Vagina (tissue), 2 donors: ENCODE measurements at regions not wholly inside any gene's neighbourhood (a gene's known extent, or its start where the extent isn't known, plus 50 kb on each side); places are given as distances from the start of the nearest gene placed in this dataset.

Experiments
- DNase-seq, 2 donors: peaks; one replicate each; pipeline ENCODE4 v3.0.0-alpha.2; 2017; ENCODE audit errors: extremely low spot score in 2 of 2
- H3K27ac ChIP-seq: fragments of 200-600 bp; sonication (generic); one replicate; pipeline ENCODE4 v1.5.1; 2019
- H3K27me3 ChIP-seq: fragments of 200-600 bp; sonication (generic); one replicate; pipeline ENCODE4 v1.5.1; 2019
- H3K36me3 ChIP-seq, 2 donors: fragments of 200-600 bp; sonication (generic); one replicate each; pipeline ENCODE4 v1.5.1; 2017 to 2019
- H3K4me1 ChIP-seq: fragments of 200-600 bp; sonication (generic); one replicate; pipeline ENCODE4 v1.5.1; 2019
- H3K4me3 ChIP-seq, 2 donors: fragments of 200-600 bp; sonication (generic); 1 replicate in 1 of 2; 2 replicates in 1 of 2; pipeline ENCODE4 v1.5.1; 2016 to 2019
- H3K9me3 ChIP-seq: fragments of 200-600 bp; sonication (generic); one replicate; pipeline ENCODE4 v1.5.1; 2019
- CTCF ChIP-seq, 3 experiments: fragments of 450-650 bp in 2 of 3; fragments of 200-600 bp in 1 of 3; sonication (generic) in 1 of 3; IDR thresholded peaks; one replicate each; pipeline ENCODE4 v1.5.1; 2017 to 2019; ENCODE audit warnings: antibody characterized with exemption in 3 of 3, mild to moderate bottlenecking in 2 of 3, moderate library complexity in 2 of 3
- POLR2A ChIP-seq, 2 donors: fragments of 450-650 bp; IDR thresholded peaks; one replicate each; pipeline ENCODE4 v1.6.1; 2017; ENCODE audit warnings: antibody characterized with exemption in 2 of 2, mild to moderate bottlenecking in 2 of 2, moderate library complexity in 2 of 2
- POLR2AphosphoS5 ChIP-seq, 2 donors: sonication (generic); formaldehyde crosslinking; IDR thresholded peaks; one replicate each; pipeline ENCODE4 v1.9.0; 2017; ENCODE audit warnings: antibody characterized with exemption in 2 of 2, mild to moderate bottlenecking in 2 of 2, low read depth in 1 of 2; ENCODE audit not compliant: insufficient read depth in 1 of 2
- intact Hi-C: fragments of 100-400 bp; cut with DNase I; formaldehyde crosslinking; loops from one replicate; pipeline ENCODE4 v1.15.1; 2023

GRCh38 chr17:6893382-6894205 lies 62.1 kb upstream of the TEKT1 start:
- no peak for DNase-seq
- Histone ChIP-seq H3K9me3 (no peaks in the 10 kb centered on the region), H3K36me3 (no peaks in the 10 kb centered on the region), H3K27me3 (no peaks in the 10 kb centered on the region), H3K4me3 (no peak overlapping the region), H3K27ac (no peak overlapping the region), H3K4me1 (peaks cover 9% of the 10 kb centered on the region)
- intact Hi-C loops: no loop called here
- TF ChIP-seq CTCF (IDR thresholded peaks at IDR 0.05): no peak

DNA sequence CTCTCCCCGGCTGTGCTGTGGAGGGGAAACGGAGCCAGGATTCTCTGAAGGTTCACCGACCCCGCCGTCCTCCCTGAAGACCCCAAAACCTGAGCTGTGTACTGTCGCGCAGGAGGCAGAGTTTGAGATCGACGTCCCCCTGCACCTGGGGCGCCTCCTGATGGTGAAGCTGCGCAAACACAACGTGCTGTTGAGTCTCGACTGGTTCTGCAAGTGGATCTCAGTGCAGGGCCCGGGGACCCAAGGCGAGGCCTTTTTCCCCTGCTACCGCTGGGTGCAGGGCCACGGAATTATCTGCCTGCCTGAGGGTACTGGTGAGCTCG lies 62.6 kb upstream of the TEKT1 start:
- peaks cover 9% of the 10 kb centered on the region for H3K4me1 ChIP-seq
- no peaks in the 10 kb centered on the region for H3K9me3 ChIP-seq
- H3K36me3 ChIP-seq: no peaks in the 10 kb centered on the region
- H3K4me3 ChIP-seq: no peak overlapping the region
- DNase-seq: no peak
- no peak overlapping the region for H3K27ac ChIP-seq
- intact Hi-C loops: no loop called here
- no peak for TF ChIP-seq POLR2AphosphoS5 (IDR thresholded peaks at IDR 0.05; ENCODE audit: insufficient read depth in 1 of 2, low read depth in 1 of 2)
- no peak for TF ChIP-seq CTCF (IDR thresholded peaks at IDR 0.05)
- TF ChIP-seq POLR2A (IDR thresholded peaks at IDR 0.05): no peak
- H3K27me3 ChIP-seq: no peaks in the 10 kb centered on the region

DNA sequence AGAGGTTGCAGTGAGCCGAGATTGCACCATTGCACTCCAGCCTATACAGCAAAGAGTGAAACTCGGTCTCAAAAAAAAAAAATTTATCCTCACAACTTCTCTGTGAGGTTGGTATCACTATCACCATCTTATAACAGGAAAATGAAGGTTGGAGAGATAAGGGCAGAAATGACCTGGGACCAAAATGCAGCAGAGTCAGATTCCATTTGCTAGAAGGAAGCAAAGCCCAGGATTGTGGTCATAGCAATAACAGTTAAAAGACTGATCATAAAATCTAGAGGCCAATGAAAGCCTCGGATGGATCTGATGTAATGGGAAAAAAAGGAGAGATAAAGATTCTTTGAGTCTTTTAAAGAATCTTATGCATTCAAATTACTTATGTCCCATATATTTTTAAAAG lies 69.6 kb upstream of the TEKT1 start:
- no peak overlapping the region for H3K4me3 ChIP-seq
- DNase-seq: no peak
- H3K4me1 ChIP-seq: no peaks in the 10 kb centered on the region
- TF ChIP-seq POLR2AphosphoS5 (IDR thresholded peaks at IDR 0.05; ENCODE audit: insufficient read depth in 1 of 2, low read depth in 1 of 2): no peak
- no peak for TF ChIP-seq POLR2A (IDR thresholded peaks at IDR 0.05)
- TF ChIP-seq CTCF (IDR thresholded peaks at IDR 0.05): no peak
- intact Hi-C loops: no loop called here
- H3K27me3 ChIP-seq: no peaks in the 10 kb centered on the region
- no peak overlapping the region for H3K27ac ChIP-seq
- H3K9me3 ChIP-seq: no peaks in the 10 kb centered on the region
- H3K36me3 ChIP-seq: no peaks in the 10 kb centered on the region

GRCh38 chr17:6903326-6903900 lies 71.9 kb upstream of the TEKT1 start:
- no peak for TF ChIP-seq CTCF (IDR thresholded peaks at IDR 0.05)
- no peak overlapping the region for H3K27ac ChIP-seq
- intact Hi-C loops: no loop called here
- no peaks in the 10 kb centered on the region for H3K36me3 ChIP-seq
- H3K4me3 ChIP-seq: no peak overlapping the region
- no peak for DNase-seq
- no peaks in the 10 kb centered on the region for H3K4me1 ChIP-seq
- no peaks in the 10 kb centered on the region for H3K9me3 ChIP-seq
- H3K27me3 ChIP-seq: no peaks in the 10 kb centered on the region

- H3K4me1 ChIP-seq: peaks cover 5% of the 10 kb centered on the region
- no peak for TF ChIP-seq CTCF (IDR thresholded peaks at IDR 0.05)
- intact Hi-C loops: no loop called here
- DNase-seq: no peak
- no peaks in the 10 kb centered on the region for H3K9me3 ChIP-seq
- no peak overlapping the region for H3K4me3 ChIP-seq
- H3K36me3 ChIP-seq: no peaks in the 10 kb centered on the region
- H3K27me3 ChIP-seq: no peaks in the 10 kb centered on the region
- no peak overlapping the region for H3K27ac ChIP-seq
These were observed 77.3 kb upstream of the TEKT1 start for GRCh38 chr17:6908807-6909206.
